ENCODE measurements at regions not wholly inside any gene's neighbourhood (a gene's known extent, or its start where the extent isn't known, plus 50 kb on each side); places are given as distances from the start of the nearest gene placed in this dataset.

DNA sequence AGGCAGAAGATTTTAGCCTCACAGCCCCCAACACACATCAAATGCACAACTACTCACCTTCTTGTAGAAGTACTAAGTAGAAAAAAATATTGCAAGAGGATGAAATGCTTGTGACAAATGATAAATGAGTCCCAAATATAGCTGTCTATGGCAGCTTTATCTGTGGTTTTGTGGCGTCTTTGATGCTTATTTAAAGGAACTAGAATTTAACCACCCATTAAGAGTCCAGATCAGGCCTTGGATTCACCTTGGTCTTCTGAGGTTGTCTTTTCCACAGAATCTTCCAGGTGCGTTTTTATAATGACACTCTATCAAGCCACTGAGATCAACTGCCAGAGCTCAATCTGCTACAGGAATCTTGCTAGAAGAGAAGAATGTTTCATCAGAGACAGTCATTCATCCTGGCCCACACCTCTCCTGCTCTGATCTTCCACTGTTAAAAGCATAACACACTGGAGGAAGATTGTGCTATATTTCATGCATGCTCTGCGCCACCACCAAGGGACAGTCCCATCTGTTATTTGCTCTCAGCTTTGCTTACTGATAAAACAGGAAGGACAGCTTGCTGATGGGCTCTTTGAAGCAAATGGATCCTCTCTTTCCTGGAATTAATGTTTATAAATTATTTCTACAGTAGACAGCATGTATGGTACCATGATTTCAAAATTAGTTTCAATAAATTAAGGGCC lies 144.1 kb downstream of the SLC7A11 start:
- no peaks in the 10 kb centered on the region for H3K27me3 ChIP-seq
- no peak overlapping the region for H3K4me3 ChIP-seq
- no peaks in the 10 kb centered on the region for H3K4me1 ChIP-seq
- WGBS, 2 donors = 63 to 78% methylated on average over 3 of the region's 3 CpGs
- H3K36me3 ChIP-seq = no peaks in the 10 kb centered on the region
- H3K9me3 ChIP-seq = no peaks in the 10 kb centered on the region
- TF ChIP-seq POLR2AphosphoS5 (IDR thresholded peaks at IDR 0.05) (no peak), POLR2A (IDR thresholded peaks at IDR 0.05) (no peak)
- TF ChIP-seq, protein P1, sequence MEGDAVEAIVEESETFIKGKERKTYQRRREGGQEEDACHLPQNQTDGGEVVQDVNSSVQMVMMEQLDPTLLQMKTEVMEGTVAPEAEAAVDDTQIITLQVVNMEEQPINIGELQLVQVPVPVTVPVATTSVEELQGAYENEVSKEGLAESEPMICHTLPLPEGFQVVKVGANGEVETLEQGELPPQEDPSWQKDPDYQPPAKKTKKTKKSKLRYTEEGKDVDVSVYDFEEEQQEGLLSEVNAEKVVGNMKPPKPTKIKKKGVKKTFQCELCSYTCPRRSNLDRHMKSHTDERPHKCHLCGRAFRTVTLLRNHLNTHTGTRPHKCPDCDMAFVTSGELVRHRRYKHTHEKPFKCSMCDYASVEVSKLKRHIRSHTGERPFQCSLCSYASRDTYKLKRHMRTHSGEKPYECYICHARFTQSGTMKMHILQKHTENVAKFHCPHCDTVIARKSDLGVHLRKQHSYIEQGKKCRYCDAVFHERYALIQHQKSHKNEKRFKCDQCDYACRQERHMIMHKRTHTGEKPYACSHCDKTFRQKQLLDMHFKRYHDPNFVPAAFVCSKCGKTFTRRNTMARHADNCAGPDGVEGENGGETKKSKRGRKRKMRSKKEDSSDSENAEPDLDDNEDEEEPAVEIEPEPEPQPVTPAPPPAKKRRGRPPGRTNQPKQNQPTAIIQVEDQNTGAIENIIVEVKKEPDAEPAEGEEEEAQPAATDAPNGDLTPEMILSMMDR (IDR thresholded peaks at IDR 0.05) = no peak
- H3K27ac ChIP-seq = no peak overlapping the region
- ATAC-seq (ENCODE audit: low FRiP score in 2 of 2) = no peak
- no peak for DNase-seq

DNA sequence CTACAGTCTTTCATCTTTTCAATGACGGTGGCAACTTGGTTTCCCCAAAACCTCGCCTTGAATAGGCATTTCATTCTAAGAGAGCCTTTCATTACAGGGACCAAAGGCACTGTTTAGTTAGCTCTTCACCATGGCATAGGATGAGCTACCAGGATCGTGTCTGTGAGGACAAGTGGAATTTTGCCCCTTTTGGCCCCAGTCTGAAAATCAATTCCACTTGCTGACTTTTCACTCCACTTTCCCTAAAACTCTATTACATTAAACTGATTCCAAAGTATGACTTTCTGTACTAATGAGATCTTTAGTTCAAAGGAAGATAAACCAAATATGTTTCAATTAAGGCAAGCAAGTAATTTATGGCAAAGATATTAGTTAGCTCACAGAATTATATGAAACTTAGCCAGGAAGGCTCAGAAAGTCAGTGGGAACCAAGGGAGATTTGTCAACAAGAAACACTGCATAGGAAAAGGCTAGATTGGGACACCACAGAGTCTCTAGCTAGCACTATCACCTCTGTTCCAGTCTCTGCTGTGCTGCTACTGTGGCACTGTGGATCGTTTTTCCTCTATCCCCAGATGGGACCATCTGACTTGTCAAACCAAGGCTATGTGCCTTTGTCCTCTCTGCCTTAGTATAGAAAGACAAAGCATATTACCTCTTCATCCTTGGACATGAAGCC lies 145.6 kb downstream of the SLC7A11 start:
- TF ChIP-seq EP300 (IDR thresholded peaks at IDR 0.05) (no peak), POLR2A (IDR thresholded peaks at IDR 0.05) (no peak), POLR2AphosphoS5 (IDR thresholded peaks at IDR 0.05) (no peak)
- TF ChIP-seq, protein P1 (IDR thresholded peaks at IDR 0.05) = no peak
- Histone ChIP-seq H3K27ac (no peak overlapping the region), H3K36me3 (no peaks in the 10 kb centered on the region), H3K4me3 (no peak overlapping the region), H3K9me3 (no peaks in the 10 kb centered on the region), H3K4me1 (no peaks in the 10 kb centered on the region), H3K27me3 (no peaks in the 10 kb centered on the region)
- DNase-seq (no peak), ATAC-seq (ENCODE audit: low FRiP score in 2 of 2) (no peak)
- 85 to 90% methylated on average over 4 of the region's 4 CpGs for WGBS, 2 donors

DNA sequence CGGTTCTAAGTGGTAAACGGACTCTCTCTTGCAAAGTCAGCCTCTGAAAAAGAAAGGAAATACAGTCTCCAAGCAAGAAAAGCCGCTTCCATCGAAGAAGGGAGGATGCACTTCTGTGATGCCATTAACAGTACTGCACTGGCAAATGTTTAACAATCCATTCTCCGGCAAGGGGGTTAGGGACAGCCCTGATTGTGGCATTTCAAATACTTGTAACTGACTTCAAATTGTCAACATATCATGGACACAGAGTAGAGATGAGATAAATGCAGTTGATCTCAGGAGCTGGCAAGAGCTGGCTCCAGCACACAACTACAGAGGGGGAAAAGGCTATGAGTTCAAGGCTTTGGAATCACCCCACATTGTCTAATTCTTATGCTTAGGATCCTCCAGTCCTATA lies 146.8 kb downstream of the SLC7A11 start:
- no peak for DNase-seq
- WGBS, 2 donors = 87 to 90% methylated on average over 4 to 5 of the region's 5 CpGs
- Histone ChIP-seq H3K9me3 (no peaks in the 10 kb centered on the region), H3K27ac (no peak overlapping the region), H3K27me3 (no peaks in the 10 kb centered on the region), H3K4me1 (peaks cover 0 to 8% (median 0%) of the 10 kb centered on the region in 4 donors), H3K36me3 (no peaks in the 10 kb centered on the region), H3K4me3 (no peak overlapping the region)
- TF ChIP-seq, protein P1 (IDR thresholded peaks at IDR 0.05) = no peak
- TF ChIP-seq POLR2AphosphoS5 (IDR thresholded peaks at IDR 0.05) (no peak), POLR2A (IDR thresholded peaks at IDR 0.05) (no peak), EP300 (IDR thresholded peaks at IDR 0.05) (no peak)
- ATAC-seq (ENCODE audit: low FRiP score in 2 of 2) = no peak

DNA sequence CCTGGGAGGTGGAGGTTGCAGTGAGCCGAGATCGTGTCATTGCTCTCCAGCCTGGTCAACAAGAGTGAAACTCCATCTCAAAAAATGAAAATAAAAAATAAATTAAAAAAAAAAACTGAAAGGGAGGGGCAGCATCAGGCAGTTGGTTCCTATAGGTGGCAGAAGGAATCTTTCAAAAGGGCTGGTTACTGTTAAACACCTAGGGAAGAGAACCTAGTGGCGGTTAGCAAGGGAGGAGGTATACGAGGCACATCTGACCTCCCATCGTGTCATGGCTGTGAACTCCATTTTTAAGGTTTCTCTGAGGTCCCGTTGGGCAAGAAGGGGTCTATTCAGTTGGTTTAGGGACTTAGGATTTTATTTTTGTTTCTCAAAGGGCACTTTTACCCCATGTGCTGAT lies 150.1 kb downstream of the SLC7A11 start:
- Histone ChIP-seq H3K9me3 (no peaks in the 10 kb centered on the region), H3K4me1 (peaks cover 0 to 11% (median 0%) of the 10 kb centered on the region in 4 donors), H3K36me3 (no peaks in the 10 kb centered on the region), H3K27ac (no peak overlapping the region), H3K4me3 (no peak overlapping the region), H3K27me3 (no peaks in the 10 kb centered on the region)
- TF ChIP-seq EP300 (IDR thresholded peaks at IDR 0.05) (no peak), POLR2AphosphoS5 (IDR thresholded peaks at IDR 0.05) (no peak), POLR2A (IDR thresholded peaks at IDR 0.05) (no peak)
- TF ChIP-seq, protein P1 (IDR thresholded peaks at IDR 0.05) = no peak
- DNase-seq (no peak), ATAC-seq (ENCODE audit: low FRiP score in 2 of 2) (no peak)
- WGBS, 2 donors = 89 to 93% methylated on average over 6 of the region's 6 CpGs

Measured in upper lobe of left lung (tissue), 6 donors.